ENCODE measurements at regions not wholly inside any gene's neighbourhood (a gene's known extent, or its start where the extent isn't known, plus 50 kb on each side); places are given as distances from the start of the nearest gene placed in this dataset.
A peak's percentile ranks its signal among the peaks of the same experiment; 100 is the strongest.
"Not testable (repeated sequence)": the region's sequence is repeated elsewhere in the genome, so short reads cannot be mapped to it uniquely, and the experiment has no call there.

DNA sequence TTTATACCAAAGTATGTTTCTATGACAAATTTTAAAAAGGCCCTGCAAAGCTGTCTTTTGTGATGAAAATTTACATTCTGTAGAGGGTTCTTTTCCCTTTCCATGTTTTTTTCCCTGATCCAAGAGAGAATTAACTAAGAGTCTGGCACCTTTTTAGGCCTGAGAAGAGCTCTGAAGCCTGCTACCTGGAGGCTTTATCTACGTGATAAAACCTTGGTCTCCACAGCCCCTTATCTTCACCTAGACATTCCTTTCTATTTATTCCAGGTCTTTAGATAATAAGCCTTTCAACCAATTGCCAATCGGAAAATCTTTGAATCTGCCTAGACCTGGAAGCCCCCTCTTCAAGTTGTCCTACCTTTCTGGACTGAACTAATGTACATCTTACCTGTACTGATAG is 774.1 kb upstream of the LRRTM1 start:
- no peak for FAIRE-seq

DNA sequence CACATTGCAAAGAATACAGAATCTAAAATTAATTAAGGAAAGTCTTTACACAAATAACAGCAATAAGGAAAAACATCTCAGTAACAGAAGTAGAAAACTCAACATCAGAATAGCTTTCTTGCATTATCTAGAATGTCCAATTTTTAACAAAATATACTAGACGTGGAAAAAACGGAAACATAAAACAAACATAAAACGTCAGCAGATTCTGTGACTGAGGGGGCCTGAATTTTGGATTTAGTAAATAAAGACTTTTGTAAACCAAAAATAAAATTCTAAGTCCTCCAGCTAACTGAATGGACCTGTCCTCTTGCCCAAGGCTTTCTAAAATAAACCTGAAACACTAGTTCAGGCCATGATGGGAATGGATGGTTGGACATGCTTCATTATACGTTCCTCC is 773.5 kb upstream of the LRRTM1 start:
- FAIRE-seq = no peak

GRCh38 chr2:81077396-81077795 is 772.8 kb upstream of the LRRTM1 start:
- no peak for FAIRE-seq

GRCh38 chr2:81073412-81073811 is 768.9 kb upstream of the LRRTM1 start:
- FAIRE-seq = no peak

DNA sequence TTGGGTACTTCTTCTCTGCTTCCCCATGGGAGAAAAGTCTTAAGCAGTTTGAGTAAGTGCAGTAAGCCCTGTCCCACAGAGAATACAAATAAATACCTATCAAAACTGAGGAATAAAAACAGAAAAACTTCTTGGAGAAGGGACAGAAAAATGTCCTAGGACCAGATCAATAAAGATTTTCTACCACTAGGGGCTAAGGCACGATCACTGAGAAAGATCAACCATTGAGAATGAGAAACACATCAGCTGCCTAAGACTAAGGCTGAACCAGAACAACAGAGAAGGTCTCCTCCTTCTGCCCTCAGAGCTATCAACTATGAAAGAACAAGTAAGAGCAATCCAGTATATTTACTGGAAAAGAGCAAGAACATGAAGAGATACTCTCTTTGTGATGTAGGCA is 763.6 kb upstream of the LRRTM1 start:
- no peak for FAIRE-seq

DNA sequence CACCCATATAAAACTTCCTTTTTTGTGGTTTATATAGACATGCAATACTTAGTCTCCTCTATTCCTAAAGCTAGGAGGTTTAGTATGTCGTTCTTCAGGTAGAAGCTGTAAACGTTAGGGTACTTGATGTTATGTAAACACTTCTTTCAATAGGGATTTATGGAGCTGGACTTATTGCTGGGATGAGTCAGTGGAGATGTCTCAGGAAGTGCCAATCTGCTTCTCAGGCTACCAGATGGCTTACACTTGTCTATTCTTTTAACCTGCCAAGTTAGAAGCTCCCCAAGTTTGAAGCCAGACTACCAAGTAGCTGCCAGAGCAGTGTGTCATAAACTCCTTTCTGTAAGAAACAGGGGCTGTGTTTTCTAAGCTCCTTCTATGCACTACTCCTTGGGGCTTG is 756.5 kb upstream of the LRRTM1 start:
- no peak for FAIRE-seq

GRCh38 chr2:81050580-81051095 is 746.1 kb upstream of the LRRTM1 start:
- no peak for FAIRE-seq

DNA sequence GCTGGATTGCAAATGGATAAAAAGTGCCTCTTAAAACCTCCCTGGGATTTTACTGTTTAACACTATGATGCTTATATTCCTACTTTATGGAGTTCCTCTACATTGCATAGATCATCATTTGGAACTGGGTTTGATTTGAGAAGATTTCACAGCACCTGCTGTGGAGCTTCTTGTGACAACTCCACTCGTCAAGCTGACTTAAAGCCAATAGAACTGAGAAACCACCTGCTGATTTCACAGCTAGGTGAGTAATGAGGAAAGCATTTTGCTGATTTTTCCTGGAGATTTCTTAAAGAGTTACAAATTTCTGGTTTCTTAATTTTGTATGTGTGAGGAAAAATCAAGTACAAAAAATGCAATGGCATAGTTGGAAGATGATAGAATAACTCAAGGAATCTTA is 739.1 kb upstream of the LRRTM1 start:
- no peak for FAIRE-seq

GRCh38 chr2:81007104-81007503 is 702.6 kb upstream of the LRRTM1 start:
- no peak for FAIRE-seq

- peak; percentile 76 for FAIRE-seq
Observed at GRCh38 chr2:81002906-81003305, 698.4 kb upstream of the LRRTM1 start.

DNA sequence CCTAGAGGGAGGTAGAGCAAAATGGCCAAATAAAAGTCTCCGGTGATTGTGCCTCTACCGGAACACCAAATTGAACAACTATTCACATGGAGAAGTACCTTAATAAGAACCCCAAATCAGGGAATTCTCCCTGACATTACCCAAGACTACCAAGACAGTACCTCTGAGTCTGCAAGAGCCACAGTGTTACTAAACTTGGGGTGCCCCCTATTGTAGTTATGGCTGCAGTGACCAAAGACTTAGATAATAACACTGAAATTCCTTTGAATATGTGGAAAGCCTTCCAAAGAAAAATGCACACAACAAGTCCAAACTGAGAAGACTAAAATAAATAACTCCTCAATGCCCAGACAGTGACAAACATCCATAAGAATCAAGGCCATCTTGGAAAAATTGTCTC is 682.9 kb upstream of the LRRTM1 start:
- FAIRE-seq = no peak

DNA sequence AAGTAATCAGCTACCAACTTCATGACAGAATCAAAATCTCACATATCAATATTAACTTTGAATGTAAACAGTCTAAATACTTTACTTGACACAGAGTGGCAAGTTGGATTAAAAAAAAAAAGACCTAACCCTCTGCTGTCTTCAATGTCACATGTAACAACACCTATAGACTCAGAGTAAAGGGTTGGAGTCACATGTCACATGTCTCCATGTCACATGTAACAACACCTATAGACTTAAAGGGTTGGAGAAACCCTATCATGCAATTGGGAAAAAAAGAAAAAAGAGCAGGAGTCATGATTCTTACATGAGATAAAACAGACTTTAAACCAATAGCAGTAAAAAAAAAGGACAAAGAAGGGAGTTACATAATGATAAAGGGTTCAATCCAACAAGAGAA is 665.3 kb upstream of the LRRTM1 start:
- FAIRE-seq = no peak

- FAIRE-seq = no peak
Observed at GRCh38 chr2:80968450-80968849, 663.9 kb upstream of the LRRTM1 start.

GRCh38 chr2:80947601-80948130 is 643.1 kb upstream of the LRRTM1 start:
- peak; percentile 65 for FAIRE-seq

DNA sequence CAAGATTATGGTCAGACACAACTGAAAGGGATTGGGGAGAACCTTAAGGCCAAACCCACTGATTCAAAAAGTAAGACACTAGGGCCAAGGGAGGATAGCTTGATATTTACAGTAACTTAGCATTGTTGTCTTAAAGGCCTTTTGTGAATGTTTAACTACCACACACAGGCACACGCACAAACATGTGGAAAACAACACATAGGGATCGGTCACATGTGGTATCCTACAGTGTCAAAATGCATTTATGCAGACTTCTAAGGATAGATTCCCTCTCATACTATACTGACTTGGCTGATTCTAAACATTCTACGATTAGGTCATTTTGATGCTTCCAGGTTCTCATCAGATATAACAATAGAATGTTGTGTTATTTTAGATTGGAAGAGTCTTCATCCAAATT is 638.9 kb upstream of the LRRTM1 start:
- no peak for FAIRE-seq

GRCh38 chr2:80942766-80943165 is 638.2 kb upstream of the LRRTM1 start:
- FAIRE-seq = no peak

GRCh38 chr2:80938463-80938862 is 633.9 kb upstream of the LRRTM1 start:
- FAIRE-seq = no peak

DNA sequence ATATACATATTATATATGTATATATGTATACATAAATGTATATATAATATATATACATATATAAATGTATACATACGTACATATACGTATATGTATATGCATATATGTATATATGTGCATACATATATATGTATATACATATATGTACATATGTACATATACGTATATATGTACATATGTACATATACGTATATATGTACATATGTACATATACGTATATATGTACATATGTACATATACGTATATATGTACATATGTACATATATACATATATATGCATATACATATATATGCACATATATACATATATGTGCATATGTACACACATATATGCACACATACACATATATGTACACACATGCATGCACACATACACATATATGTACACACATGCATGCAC is 627.3 kb upstream of the LRRTM1 start:
- FAIRE-seq = not testable (repeated sequence)

GRCh38 chr2:80930777-80931176 is 626.2 kb upstream of the LRRTM1 start:
- FAIRE-seq = no peak

- no peak for FAIRE-seq
Observed at GRCh38 chr2:80926168-80926567, 621.6 kb upstream of the LRRTM1 start.

DNA sequence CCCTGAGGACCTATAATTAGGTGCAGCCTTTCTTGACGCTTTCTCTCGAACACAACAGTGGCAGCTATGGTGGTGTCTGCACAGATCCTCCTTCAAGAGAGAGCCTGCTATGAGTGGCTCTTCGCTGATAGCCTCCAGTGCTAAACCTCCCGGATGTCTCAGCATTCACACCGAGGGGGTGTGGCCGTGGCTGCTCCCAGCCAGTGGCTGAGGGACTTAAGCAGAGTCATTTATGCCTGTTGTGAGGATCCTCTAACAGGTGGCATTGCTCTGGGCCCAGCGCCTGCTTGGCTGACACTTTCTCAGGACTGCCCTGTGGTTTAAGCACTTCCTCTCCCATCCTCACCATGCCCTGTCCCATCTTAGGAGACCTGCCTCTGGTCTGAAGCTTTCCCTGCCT is 592.0 kb upstream of the LRRTM1 start:
- no peak for FAIRE-seq

- FAIRE-seq = no peak
Observed at GRCh38 chr2:80894486-80894885, 589.9 kb upstream of the LRRTM1 start.

DNA sequence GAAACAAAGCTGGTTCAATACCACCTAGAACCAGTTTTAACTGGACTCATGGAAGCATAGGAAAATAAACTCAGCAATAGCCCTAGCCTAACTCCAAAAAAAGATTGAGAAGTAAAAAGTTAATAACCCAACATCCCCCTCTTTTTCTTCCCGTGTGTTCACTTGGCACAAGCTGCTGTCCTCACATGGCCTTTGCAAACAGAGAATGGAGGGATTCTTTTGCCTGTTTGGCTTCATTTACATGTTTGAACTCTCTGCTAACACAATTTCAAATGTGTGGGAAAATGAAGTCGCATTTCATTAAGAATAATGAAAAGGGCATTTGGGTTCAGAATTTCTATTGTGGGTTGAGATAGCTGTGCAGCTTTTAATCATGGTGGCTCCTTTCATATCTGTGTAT is 589.2 kb upstream of the LRRTM1 start:
- FAIRE-seq = no peak

DNA sequence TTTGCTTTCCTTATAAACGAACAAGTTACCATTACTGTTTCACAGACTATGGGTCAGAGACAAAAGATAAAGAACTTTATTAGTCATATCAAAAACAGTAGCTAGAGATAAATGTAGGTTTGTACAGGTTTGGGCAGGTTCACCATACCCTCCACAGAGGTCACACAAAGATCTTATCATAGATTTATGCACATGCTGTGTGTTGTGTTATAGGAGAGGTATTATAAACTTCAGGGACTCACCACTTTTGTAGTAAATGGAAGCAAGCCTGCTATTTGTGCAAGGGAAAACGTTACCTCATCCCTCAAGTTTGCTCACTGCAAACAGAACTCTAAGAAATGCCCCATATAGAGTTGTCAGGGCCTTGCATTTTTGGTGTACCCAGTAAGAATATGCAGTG is 584.5 kb upstream of the LRRTM1 start:
- FAIRE-seq = no peak

DNA sequence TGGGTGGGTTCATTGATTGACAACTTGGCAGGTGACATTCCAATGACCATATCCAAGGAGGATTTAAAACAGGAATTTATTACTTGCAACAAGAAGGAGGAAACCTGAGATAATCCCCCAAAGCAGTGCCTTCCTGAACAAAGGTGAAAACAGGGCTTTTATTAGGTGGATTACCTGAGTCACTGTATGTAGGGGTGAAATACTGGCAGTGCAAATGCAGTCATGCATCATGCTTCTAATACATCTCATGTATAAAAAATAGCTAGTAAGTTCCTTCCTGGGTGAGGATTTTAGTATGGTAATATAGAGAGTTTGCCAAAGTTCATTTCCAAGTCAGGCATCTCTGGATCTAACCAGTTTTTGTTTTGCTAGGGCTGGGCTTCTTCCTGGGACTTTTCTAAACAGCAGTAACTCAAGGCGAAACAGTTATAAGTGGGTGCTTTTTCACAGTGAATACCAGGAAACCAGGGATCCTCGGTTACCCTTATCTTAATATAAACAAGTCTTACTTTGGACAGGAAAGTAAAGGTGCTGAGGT is 583.4 kb upstream of the LRRTM1 start:
- FAIRE-seq = no peak

Measured in endometrium (tissue), 2 donors.